OCI-M2 (cell line): ENCODE measurements at regions not wholly inside any gene's neighbourhood (a gene's known extent, or its start where the extent isn't known, plus 50 kb on each side); places are given as distances from the start of the nearest gene placed in this dataset.

Experiments used
- DNase-seq: peaks from one replicate; lab custom pipeline; 2025; ENCODE audit not compliant: unreplicated experiment; lab: John Stamatoyannopoulos, UW

DNA sequence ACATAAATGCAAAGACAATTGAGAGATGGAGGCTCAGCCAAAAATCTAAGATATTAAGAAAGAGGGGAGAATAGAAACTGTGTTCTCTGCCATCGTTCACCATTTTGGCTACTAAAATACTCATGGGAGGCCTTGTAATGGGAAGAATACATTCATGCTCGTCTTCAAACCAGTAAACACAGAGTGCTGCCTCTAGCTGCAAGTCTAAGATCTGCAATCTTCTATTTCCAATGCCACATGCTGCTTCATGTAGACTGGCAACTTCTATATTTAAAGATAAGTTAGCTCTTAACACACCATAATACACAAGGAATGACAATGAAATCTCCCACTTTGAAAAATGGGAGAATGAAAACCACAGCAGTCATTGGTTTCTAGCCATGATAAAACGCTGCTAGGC is 387.3 kb downstream of the HS3ST3B1 start:
- DNase-seq = no peak

DNA sequence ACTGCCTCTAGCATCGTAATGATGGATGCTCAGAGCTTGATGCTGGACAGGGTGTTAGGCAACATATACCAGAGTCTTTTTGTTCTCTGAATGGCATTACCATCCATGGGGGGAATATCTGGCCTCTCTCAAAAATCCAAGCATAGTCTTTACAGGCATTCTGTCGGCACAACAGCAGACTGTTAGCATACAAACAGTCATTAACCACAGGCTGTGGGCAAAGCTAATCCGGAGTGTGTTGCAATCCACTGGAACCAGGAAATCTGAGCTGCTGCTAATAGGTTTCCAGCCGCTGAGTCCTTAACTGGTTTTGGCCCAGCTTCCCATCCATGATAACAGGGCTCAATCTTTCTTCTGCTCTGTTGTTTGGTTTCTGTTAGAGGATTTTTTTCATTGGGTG is 371.9 kb downstream of the HS3ST3B1 start:
- DNase-seq = no peak

DNA sequence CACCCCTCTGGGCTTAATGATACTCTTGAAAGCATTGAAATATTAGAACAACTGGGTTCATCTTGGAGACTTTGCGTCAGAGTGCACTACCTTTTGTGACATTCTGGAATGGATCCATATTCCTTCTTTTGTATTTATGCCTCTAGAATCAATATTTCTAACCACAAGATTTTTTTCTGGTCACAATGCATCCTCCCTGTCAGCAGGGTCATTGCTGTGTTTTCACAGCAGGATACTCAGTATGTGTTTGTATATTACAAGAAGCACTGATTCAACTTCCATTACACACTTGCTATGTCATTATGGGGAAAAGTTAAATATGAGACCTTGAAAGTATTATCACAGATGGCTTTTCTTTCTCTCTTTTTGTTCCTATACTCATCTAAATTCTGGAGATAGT is 370.0 kb downstream of the HS3ST3B1 start:
- DNase-seq = no peak

DNA sequence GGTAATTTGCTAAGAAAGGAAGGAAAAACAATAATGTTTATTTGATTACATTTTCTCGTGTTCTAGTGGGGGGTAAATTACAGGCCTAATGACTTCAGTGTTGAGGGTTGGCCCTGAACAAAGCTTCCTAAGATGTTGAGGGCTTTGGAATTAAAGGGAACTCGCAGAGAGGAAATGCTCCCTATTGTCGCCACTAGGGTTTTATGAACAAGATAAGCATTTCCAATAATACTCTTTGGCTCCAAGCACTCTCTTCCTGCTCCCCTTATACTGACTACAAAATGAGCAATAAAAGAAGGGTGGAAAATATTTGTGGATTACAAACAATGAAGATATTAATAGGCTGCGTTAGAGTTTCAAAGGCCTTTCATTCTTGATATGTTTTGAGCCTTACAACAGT is 363.6 kb downstream of the HS3ST3B1 start:
- DNase-seq = no peak

DNA sequence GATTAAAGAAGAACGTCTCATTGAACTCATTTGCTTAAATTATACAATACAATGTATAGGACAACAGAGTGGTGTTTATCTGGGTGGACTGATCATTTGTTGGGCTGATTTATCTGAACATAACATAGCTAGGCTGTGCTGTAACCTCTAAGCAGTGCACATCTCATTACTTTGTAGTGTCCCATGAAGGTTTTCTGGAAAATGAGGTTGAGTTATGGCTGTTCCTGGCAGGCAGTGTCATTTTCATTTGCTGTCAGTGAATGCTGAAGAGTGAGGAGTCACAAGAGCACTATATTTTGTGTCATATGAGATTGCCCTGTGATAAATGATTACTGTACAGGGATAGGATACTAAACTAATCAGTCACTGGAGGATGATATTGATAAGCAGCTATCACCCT is 340.2 kb downstream of the HS3ST3B1 start:
- no peak for DNase-seq

DNA sequence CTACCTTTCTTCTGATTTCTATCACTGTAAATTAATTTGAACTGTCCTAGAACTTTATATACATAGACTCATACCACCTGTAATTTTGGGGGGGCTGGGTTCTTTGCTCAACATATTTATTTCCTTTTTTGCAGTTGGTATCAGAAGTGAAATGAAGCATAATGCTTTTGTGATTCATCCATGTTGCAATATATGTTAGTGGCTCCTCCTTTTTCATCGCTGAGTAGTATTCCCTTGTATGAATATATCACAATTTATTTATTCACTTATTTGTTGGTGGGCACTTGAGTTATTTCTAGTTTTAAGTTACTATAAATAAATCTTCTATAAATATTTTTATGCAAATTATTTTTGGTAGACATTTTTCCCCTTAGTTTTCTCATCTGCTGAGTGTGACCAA is 336.4 kb downstream of the HS3ST3B1 start:
- no peak for DNase-seq

DNA sequence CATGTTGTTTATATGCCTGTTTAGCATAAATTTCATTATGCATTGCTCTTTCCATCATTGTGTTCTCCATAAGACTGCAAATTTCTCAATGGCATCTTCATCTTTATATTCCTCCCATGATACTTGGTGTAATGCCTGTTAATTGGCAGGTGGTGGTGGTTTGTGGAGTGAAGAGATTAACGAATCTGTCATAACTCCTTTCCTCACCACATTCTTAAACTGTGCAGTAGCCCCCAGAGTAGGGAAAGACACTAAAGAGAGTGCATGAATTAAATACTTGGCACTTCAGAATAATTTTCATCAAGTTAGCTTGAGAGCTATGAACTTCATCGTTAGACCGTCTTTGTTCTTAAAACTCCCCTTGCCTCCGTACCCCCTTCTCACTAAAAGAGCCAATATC is 329.7 kb downstream of the HS3ST3B1 start:
- no peak for DNase-seq

DNA sequence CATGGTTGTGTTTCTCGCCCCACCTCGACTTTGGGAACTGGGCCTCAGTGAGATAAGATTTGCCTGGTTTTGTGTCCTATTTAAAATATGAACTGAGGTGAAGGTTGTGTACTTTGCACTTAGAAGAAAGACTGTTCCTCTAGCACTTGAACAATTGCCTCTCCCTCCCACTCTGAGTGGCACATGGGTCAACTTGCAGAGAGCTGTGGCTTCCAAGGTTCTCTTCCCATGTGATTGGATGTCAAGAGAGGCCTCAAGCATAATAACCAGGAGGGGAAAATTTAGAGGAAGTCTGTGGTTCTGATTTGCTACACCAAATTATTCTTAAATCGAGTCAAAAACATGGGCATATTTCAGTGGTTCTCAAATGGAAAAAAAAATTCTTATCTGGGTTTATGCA is 329.2 kb downstream of the HS3ST3B1 start:
- DNase-seq = no peak

DNA sequence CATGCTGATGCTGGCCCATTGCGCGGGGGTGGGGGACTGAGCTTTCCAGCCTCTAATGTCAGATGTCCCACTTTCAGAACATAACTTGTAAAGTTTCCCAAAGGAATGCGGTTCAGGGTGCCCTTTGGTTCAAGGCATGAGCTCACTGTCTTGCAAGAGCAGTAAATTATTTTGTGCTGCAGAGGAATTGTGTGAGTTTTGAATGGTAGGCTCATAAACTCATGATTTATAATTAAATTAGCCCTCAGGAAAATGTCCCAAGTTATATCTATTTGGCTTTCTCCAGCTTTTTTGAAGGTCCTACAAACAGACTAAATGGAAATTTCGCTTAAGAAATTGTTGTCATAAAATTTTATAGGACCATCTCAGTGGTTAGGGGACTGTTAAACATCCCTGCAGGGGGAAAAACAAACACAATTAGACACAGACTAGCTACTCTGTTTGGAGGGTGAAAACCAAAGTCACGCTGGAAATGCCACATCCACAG is 321.8 kb downstream of the HS3ST3B1 start:
- no peak for DNase-seq

DNA sequence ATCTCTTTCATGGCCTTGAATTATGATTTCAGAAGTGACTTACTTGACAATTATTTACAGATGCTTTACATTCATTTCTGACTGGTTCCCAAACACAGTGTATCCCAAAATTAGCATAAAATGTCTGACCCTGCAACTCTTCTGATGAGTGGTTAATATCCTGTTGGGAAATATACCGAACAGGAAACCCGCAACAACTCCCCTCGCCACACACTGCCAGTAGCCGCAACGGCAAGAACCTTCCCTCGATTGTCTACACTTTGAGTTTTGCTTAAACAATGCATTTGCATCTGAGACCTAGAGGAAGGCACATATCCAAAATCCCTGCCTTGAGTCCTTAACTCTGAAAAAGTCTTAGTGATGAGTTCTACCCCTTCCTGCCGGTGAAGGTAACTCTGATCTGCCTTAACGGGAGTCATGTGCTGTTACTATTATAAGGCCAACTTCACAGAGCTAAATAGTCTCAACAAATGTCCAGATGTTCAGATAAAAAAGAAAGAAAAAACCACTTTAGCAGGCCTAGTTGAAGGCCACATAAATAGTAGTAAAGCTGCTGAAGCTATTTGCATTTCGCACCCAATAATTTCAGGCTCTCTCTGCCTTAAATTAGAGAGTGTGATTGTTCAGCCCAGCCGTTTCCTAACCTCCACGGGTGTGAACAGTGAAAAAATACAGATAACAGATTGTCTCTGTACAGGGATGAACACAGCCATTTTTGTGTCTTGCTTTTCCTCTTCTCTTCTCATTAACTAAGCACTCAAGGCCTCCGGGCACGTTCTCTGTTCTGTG is 321.1 kb downstream of the HS3ST3B1 start:
- no peak for DNase-seq

DNA sequence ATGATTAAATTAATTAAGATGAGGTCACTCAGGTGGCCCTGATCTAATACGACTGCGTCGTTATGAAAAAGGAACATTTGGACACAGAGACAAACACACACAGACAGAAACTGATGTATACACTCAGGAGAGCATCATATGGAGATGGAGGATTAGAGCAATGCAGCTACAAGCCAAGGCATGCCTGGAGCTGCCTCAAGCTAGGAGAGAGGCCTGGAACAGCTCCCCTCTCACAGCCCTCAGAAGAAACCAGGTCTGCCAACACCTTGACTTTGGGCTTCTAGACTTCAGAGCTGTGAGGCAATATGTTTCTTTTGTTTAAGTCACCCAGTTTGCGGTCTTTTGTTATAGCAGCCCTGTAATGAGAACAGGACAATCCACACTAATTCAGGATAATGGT is 318.9 kb downstream of the HS3ST3B1 start:
- DNase-seq = no peak

DNA sequence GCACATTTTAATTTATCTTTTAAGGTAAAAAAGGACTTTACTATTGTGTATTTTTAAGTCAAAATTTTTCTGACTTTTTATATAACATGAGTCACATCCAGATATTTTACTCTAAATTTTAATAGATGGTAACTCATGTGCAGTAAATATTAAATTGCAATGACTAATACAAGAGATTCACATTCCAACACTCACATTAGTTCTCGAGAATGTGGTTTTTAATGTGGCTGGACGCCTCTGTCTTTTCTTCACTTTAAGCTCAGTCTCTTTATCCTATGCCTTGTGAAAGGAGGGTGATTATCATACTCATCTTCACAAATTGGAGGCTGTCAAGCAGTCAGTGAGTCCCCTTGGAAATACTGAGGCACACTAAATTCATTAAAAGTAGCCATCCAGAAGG is 315.6 kb downstream of the HS3ST3B1 start:
- no peak for DNase-seq

DNA sequence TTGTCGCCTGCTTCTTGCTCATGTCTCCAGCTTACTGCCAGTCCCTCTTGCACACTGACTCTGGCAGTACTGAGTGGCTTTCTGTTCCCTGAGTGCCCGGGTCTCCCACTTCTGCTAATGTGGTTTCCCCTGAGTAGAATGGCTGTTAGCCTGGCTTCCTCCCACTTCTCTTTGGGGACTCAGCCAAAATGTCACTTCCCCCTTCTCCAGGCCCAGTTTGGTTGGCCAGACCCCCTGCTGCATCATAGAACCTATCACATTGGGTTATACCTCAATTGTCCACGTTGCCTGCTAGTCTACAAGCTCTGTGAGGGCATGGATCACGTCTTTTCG is 304.4 kb downstream of the HS3ST3B1 start:
- DNase-seq = no peak

DNA sequence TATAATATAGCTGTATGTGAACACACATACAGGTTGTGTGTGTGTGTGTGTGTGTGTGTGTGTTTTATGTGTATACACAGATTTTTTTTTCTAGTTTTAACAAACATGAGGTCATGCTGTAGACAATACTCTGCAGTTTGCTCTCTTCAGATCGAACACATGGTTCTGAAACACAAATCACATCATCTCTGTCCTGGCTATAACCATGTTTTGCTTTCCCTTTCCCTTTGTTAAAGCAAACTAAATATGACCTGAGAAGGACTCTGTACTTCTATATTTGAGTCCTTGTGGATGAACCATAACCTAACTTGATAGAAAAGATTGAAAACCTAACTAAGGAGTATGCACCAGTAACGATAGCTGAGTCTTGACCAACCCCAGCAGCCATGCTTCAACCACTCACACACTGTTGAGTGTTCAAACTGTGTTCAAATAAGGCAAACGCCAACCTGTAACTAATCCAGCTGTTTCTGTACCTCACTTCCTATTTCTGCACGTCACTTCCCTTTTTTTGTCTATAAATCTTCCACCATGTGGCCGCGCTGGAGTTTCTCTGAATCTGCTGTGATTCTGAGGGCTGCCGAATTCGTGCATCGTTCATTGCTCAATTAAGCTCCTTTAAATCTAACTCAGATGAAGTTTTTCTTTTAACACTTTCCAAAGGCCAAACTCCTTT is 303.8 kb downstream of the HS3ST3B1 start:
- DNase-seq = no peak

DNA sequence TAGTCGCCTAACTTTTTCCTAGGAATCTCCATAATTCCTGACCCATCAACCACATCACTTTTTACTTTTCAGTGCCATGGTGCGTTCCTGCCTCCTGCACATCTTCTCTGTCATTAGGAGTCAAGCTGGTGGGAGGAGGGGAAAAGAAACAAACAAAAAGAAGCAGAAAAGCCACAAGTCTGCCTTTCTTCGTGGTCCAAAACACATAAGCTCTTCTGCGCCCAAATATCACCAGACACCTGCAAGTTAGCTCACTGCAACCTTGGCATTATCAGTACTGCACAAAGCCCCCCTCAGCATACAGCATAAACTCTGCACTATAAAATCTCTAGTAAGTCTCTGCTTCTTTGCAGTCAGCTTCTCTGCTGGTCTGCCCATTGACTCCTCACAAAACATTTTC is 295.3 kb downstream of the HS3ST3B1 start:
- DNase-seq = no peak

DNA sequence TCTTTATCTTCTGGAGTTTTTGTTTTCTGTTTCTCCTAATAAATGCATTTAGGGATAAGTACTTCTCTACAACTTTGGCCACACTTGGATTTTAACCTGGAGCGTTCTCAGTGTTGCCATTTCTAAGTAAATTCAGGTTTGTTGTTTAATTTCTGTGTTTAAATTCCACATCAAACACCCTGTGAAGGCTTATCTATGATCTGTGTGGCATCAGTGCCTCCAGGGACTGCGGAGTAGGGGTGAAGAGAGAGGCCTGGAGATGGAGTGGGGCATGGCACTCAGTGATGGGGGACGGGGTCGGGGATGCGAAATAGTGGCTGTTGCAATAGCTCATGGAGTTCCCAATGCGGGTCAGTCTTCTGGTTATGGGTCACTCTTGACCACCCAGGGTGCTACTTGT is 294.8 kb downstream of the HS3ST3B1 start:
- no peak for DNase-seq

DNA sequence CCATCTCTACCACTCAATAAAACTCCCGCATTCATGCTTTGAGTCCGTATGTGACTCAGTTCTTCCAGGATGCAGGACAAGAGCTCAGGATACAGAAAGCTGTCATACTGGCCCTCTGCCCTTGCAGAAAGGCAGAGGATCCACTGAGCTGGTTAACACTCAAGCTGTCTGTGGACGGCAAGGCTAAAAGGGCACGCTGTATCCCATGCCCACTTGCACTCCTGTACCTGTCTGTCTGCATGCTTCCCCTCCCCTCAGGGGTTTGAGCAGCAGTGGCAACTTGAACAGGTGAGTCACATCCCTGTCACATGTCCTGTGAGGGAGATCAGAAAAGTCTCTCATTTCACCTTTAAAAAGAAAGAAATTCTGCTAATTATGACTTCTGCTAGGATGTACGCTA is 293.8 kb downstream of the HS3ST3B1 start:
- DNase-seq = no peak

DNA sequence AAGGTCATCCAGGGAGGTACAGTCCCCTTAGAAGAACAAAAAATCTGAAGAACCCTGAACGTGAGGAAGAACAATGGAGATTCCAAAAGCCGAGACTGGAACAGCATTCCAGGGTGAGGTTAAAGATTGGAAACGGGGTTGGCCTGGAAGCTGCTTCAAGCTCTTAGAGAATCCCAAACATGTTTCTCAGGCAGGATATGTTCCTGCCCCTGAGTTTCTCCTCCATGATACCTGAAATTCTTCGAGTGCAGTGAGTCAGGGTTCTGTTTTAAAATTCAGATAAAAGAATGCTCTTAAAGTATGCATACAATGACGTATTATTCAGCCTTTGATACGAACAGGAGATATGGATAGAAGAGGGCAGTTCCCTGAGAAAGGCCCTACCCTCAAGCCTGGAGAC is 293.1 kb downstream of the HS3ST3B1 start:
- DNase-seq = no peak

DNA sequence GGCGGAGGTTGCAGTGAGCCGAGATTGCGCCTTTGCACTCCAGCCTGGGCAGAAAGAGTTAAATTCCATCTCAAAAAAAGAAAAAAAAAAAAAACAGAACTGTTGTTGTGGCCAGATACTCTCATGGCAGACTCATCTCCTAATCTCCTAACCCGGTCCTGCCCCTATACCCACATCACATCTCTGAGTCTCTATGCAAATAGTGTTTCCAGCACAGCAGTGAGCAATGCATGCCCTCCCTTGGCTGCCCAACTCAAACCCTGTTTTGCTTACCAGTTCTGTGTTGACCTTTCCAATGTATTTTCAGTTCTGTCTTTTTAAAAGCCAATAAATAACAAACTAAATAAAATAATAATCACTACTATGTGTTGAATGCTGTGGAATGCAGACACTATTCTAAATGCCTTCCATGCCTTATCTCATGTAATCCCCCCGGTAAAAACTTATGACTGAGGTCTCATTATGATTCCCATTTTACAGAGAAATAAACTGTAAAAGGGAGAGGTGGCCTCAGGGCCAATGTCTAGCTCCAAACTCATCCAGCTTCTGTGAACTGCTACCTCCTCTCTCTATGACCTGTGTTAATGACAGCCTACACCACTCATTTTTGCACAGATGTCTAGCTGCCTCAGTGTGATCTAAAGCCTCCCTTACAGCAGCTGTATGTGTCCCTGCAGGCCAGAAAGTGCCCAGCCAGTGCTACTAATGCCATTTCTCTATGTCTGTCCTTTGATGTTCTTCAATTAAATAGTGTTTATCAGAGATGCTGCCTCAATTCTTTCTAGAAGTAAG is 289.8 kb downstream of the HS3ST3B1 start:
- no peak for DNase-seq

DNA sequence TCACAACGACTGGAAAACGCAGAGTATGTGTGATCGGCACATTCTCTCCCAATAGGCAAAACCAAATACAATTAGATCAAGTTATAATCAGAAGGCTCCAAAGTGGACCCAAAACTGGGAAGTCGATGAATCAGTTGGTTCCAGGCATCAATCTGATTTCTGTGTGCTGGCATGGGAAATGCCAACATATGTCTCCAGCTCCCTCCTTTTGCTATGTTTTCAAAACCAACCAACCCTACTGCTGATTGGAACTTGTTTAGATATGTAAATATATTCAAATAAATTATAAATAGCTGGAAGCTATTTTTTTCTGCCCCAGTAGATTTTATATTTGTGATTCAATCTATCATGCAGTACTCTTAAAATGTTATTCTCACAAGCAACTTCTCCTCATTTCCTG is 284.2 kb downstream of the HS3ST3B1 start:
- DNase-seq = no peak

DNA sequence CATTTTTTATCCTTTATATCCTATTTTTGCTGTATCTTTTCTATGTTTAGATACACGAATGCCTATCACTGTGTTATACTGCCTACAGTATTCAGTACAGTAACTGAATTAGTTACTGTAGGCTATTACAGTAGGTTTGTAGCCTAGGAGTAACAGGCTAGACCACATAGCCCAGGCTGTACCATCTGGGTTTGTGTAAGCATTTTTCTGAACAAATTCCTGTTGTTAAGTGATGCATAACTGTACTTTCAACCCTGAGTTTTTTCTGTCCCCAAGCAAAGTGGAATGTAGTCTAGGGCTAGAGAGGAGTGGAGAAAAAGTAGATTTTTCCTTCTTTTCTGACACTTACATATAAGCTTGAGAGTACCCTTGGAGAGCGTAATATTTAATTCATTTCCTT is 282.1 kb downstream of the HS3ST3B1 start:
- no peak for DNase-seq

DNA sequence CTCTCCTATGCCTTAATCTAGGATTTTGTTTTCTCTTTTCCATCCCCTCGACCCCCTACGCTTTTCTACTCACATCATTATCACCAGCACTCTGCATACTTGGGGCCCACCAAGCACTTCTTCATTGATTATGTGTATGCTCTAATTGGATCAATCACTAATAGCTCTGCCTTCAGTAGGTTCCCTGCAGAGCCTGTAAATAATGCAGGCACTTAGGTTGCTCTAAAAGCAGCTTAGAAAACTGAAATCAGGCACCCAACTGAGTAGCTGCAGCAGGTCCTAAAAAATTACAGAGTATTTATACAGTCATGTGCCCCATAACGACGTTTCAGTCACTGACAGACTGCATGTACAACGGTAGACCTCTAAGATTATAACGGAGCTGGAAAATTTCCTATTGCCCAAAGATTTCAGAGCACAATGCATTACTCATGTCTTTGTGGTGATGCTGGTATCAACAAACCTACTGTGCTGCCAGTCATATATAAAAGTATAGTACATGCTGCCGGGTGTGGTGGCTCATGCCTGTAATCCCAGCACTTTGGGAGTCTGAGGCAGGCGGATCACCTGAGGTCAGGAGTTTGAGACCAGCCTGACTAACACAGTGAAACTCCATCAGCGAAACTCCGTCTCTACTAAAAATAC is 280.4 kb downstream of the HS3ST3B1 start:
- no peak for DNase-seq
